ENCODE measurements at regions not wholly inside any gene's neighbourhood (a gene's known extent, or its start where the extent isn't known, plus 50 kb on each side); places are given as distances from the start of the nearest gene placed in this dataset.

- TF ChIP-seq CTCF (IDR thresholded peaks at IDR 0.05; ENCODE audit: borderline replicate concordance, extremely low read depth, low read length, poor library complexity, severe bottlenecking) (no peak), EZH2 (IDR thresholded peaks at IDR 0.05; ENCODE audit: borderline replicate concordance, low read depth, low read length, severe bottlenecking) (no peak)
Observed at GRCh38 chr4:123083646-123084045, 161.2 kb upstream of the NUDT6 start.
